DND-41 (cell line): ENCODE measurements at regions not wholly inside any gene's neighbourhood (a gene's known extent, or its start where the extent isn't known, plus 50 kb on each side); places are given as distances from the start of the nearest gene placed in this dataset.
"Not testable (repeated sequence)": the region's sequence is repeated elsewhere in the genome, so short reads cannot be mapped to it uniquely, and the experiment has no call there.

ENCODE experiments used
- ATAC-seq: fragments of 200-7000 bp; cut with Tn5 transposase; 3 replicates; pipeline ENCODE4 v1.9.1; 2021; ENCODE audit warnings: low read depth; ENCODE audit not compliant: insufficient read depth
- DNase-seq: peaks from one replicate; pipeline ENCODE4 v3.0.0-alpha.2; 2020
- H2AFZ ChIP-seq: 2 replicates; pipeline ENCODE4 v1.6.0; 2012; ENCODE audit warnings: low read depth, low read length
- H3K27ac ChIP-seq: 2 replicates; pipeline ENCODE4 v1.5.1; 2012; ENCODE audit warnings: low read length, inconsistent platforms
- H3K27me3 ChIP-seq: fragments of 200-600 bp; sonication (generic); 2 replicates; pipeline ENCODE4 v1.6.0; 2012; ENCODE audit warnings: low read length, mild to moderate bottlenecking, inconsistent platforms; ENCODE audit not compliant: insufficient read depth, poor library complexity
- H3K36me3 ChIP-seq: 2 replicates; pipeline ENCODE4 v1.5.1; 2012; ENCODE audit warnings: low read length, inconsistent platforms; ENCODE audit not compliant: insufficient read depth
- H3K4me1 ChIP-seq: 2 replicates; pipeline ENCODE4 v1.5.1; 2012; ENCODE audit warnings: mild to moderate bottlenecking, low read length; ENCODE audit not compliant: insufficient read depth
- H3K4me2 ChIP-seq: 2 replicates; pipeline ENCODE4 v1.6.0; 2012; ENCODE audit warnings: mild to moderate bottlenecking, moderate library complexity, low read length, inconsistent platforms; ENCODE audit not compliant: insufficient read depth
- H3K4me3 ChIP-seq, 2 experiments: fragments of 200-600 bp in 1 of 2; shearing (Covaris generic) in 1 of 2; 2 replicates each; pipeline ENCODE4 v1.5.1; 2012 to 2016; ENCODE audit warnings: inconsistent platforms in 2 of 2, low read length in 2 of 2, mild to moderate bottlenecking in 2 of 2, low read depth in 1 of 2, moderate library complexity in 1 of 2
- H3K79me2 ChIP-seq: 2 replicates; pipeline ENCODE4 v1.6.0; 2012; ENCODE audit warnings: low read length, inconsistent platforms; ENCODE audit not compliant: insufficient read depth
- H3K9ac ChIP-seq: 2 replicates; pipeline ENCODE4 v1.6.0; 2012; ENCODE audit warnings: low read depth, mild to moderate bottlenecking, inconsistent platforms, low read length, moderate library complexity
- H3K9me3 ChIP-seq: 2 replicates; pipeline ENCODE4 v1.5.1; 2012; ENCODE audit warnings: low read length, moderate library complexity, mild to moderate bottlenecking, inconsistent platforms; ENCODE audit not compliant: insufficient read depth, severe bottlenecking
- H4K20me1 ChIP-seq: 2 replicates; pipeline ENCODE4 v1.6.0; 2012; ENCODE audit warnings: low read length; ENCODE audit not compliant: insufficient read depth
- CTCF ChIP-seq: IDR thresholded peaks from 2 replicates; pipeline ENCODE4 v1.5.1; 2012; ENCODE audit warnings: borderline replicate concordance, low read length, moderate library complexity, mild to moderate bottlenecking; ENCODE audit not compliant: poor library complexity, severe bottlenecking; ENCODE audit errors: extremely low read depth
- EZH2 ChIP-seq: IDR thresholded peaks from 3 replicates; pipeline ENCODE4 v1.6.1; 2012; ENCODE audit warnings: borderline replicate concordance, low read depth, mild to moderate bottlenecking, moderate library complexity, low read length, inconsistent platforms; ENCODE audit not compliant: severe bottlenecking

- no peak for ATAC-seq
- DNase-seq = no peak
- Histone ChIP-seq H3K79me2 (no peaks in the 10 kb centered on the region), H3K27me3 (no peaks in the 10 kb centered on the region), H3K4me2 (no peak overlapping the region), H3K9me3 (no peaks in the 10 kb centered on the region), H3K4me1 (no peaks in the 10 kb centered on the region), H3K4me3 (no peak overlapping the region), H3K9ac (no peak overlapping the region), H2AFZ (no peak overlapping the region), H4K20me1 (no peaks in the 10 kb centered on the region), H3K27ac (no peak overlapping the region), H3K36me3 (no peaks in the 10 kb centered on the region)
- TF ChIP-seq EZH2 (no peak), CTCF (no peak)
Measured at GRCh38 chr13:86909318-86909717, 761.9 kb upstream of the SLITRK5 start.

- Histone ChIP-seq H3K9me3 (no peaks in the 10 kb centered on the region), H3K4me2 (no peak overlapping the region), H4K20me1 (no peaks in the 10 kb centered on the region), H3K9ac (no peak overlapping the region), H2AFZ (no peak overlapping the region), H3K27me3 (no peaks in the 10 kb centered on the region), H3K27ac (no peak overlapping the region), H3K79me2 (no peaks in the 10 kb centered on the region), H3K36me3 (no peaks in the 10 kb centered on the region), H3K4me1 (no peaks in the 10 kb centered on the region), H3K4me3 (no peak overlapping the region)
- TF ChIP-seq CTCF = no peak
- no peak for TF ChIP-seq EZH2
- DNase-seq = no peak
- no peak for ATAC-seq
Measured at GRCh38 chr13:86914757-86915156, 756.4 kb upstream of the SLITRK5 start.

GRCh38 chr13:86917438-86917837 lies 753.7 kb upstream of the SLITRK5 start:
- H3K27me3 ChIP-seq, H3K4me2 ChIP-seq, H3K27ac ChIP-seq, DNase-seq, H4K20me1 ChIP-seq, H2AFZ ChIP-seq, H3K9ac ChIP-seq, H3K4me3 ChIP-seq, H3K4me1 ChIP-seq, H3K79me2 ChIP-seq, H3K36me3 ChIP-seq, ATAC-seq, H3K9me3 ChIP-seq: not testable (repeated sequence)

GRCh38 chr13:86918682-86919081 lies 752.5 kb upstream of the SLITRK5 start:
- no peak for DNase-seq
- no peaks in the 10 kb centered on the region for H3K79me2 ChIP-seq

More at GRCh38 chr13:86918682-86919081, 752.5 kb upstream of the SLITRK5 start:
- Histone ChIP-seq H3K36me3 (no peaks in the 10 kb centered on the region), H3K27me3 (no peaks in the 10 kb centered on the region), H3K9ac (no peak overlapping the region), H3K4me2 (no peak overlapping the region), H3K27ac (no peak overlapping the region), H2AFZ (no peak overlapping the region), H3K4me1 (no peaks in the 10 kb centered on the region), H3K4me3 (no peak overlapping the region), H4K20me1 (no peaks in the 10 kb centered on the region), H3K9me3 (no peaks in the 10 kb centered on the region)
- no peak for TF ChIP-seq CTCF
- TF ChIP-seq EZH2 = no peak
- no peak for ATAC-seq
